ENCODE measurements at regions not wholly inside any gene's neighbourhood (a gene's known extent, or its start where the extent isn't known, plus 50 kb on each side); places are given as distances from the start of the nearest gene placed in this dataset.

DNA sequence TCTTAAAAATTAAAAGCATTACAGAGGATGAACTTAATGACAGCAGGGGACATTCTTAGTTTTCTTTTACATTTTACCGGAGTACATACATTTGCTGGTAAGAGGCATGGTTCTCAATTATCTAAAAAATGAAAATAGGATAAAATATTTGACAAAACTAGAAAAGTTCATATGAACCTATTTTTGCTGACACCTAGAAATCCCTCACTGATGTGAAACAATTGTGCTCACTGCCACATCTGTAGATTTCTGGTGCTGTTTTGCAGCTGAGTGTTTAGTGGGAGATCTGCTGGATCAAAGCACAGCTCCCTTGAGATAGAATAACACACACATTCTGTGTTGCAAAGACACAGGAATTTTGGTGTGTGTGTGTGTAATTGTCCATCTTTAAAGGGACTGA is 392.9 kb upstream of the B3GALT2 start:
- TF ChIP-seq, protein P1, sequence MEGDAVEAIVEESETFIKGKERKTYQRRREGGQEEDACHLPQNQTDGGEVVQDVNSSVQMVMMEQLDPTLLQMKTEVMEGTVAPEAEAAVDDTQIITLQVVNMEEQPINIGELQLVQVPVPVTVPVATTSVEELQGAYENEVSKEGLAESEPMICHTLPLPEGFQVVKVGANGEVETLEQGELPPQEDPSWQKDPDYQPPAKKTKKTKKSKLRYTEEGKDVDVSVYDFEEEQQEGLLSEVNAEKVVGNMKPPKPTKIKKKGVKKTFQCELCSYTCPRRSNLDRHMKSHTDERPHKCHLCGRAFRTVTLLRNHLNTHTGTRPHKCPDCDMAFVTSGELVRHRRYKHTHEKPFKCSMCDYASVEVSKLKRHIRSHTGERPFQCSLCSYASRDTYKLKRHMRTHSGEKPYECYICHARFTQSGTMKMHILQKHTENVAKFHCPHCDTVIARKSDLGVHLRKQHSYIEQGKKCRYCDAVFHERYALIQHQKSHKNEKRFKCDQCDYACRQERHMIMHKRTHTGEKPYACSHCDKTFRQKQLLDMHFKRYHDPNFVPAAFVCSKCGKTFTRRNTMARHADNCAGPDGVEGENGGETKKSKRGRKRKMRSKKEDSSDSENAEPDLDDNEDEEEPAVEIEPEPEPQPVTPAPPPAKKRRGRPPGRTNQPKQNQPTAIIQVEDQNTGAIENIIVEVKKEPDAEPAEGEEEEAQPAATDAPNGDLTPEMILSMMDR (IDR thresholded peaks at IDR 0.05), result no peak
- no peak for TF ChIP-seq POLR2A (IDR thresholded peaks at IDR 0.05)
